ENCODE measurements at regions not wholly inside any gene's neighbourhood (a gene's known extent, or its start where the extent isn't known, plus 50 kb on each side); places are given as distances from the start of the nearest gene placed in this dataset.

DNA sequence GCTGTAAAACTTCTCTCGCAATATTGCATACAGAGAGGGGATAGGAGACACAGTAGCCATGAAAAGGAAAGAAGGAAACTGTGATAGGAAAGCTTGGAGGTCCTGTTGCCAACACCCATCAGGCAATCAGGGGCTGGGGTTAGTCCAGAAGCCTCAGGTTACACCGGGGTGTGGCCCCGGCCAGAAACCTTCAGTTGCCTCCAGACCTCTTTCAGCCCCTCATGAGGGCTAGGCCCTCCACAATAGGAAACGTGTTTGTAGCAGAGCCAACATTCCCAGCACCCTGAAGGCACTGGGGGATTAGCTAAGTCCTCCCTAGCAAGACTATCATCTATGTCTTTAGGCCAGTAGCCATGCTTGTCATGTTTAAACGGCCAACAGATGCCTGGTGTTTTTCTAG is 1048.0 kb upstream of the CNTN5 start:
- Histone ChIP-seq H3K9ac (replicated peaks; ENCODE audit: extremely low read depth, insufficient read depth, low read length) (no peak overlapping the region), H3K4me3 (replicated peaks in 1 of 3; ENCODE audit: insufficient read depth in 1 of 3, low read depth in 1 of 3, low read length in 3 of 3) (no peak overlapping the region), H3K27ac (ENCODE audit: insufficient read depth, low read depth, low read length) (no peak overlapping the region), H3K79me2 (ENCODE audit: control insufficient read depth, insufficient read depth, low read length) (no peaks in the 10 kb centered on the region), H3K4me1 (ENCODE audit: control insufficient read depth, extremely low read depth, insufficient read depth, low read length) (no peaks in the 10 kb centered on the region), H3K27me3 (ENCODE audit: control insufficient read depth in 2 of 2, insufficient read depth in 2 of 2, low read length in 2 of 2) (no peaks in the 10 kb centered on the region), H3K9me1 (replicated peaks; ENCODE audit: control insufficient read depth, extremely low read depth, insufficient read depth, low read length) (no peaks in the 10 kb centered on the region), H3K9me3 (replicated peaks; ENCODE audit: control insufficient read depth, insufficient read depth, low read length) (no peaks in the 10 kb centered on the region), H4K20me1 (replicated peaks; ENCODE audit: control insufficient read depth, extremely low read depth, insufficient read depth, low read length) (no peaks in the 10 kb centered on the region), H2AFZ (ENCODE audit: low read depth, low read length) (no peak overlapping the region), H3K4me2 (ENCODE audit: insufficient read depth, low read length) (no peak overlapping the region), H3K36me3 (ENCODE audit: control insufficient read depth in 2 of 2, extremely low read depth in 1 of 2, insufficient read depth in 2 of 2, low read length in 2 of 2) (no peaks in the 10 kb centered on the region)
- CTCF ChIA-PET, result no interaction called here
- FAIRE-seq (no peak), DNase-seq (ENCODE audit: low read depth, low spot score) (no peak)
- dilution Hi-C loops (cut with MboI; ENCODE audit: extremely low pct_ligation_motif_present, low sequenced_read_pairs) (no loop called here), intact Hi-C loops (cut with micrococcal nuclease) (no loop called here)
- POLR2A ChIA-PET, result no interaction called here
- TF ChIP-seq EZH2 (IDR thresholded peaks at IDR 0.05; ENCODE audit: borderline replicate concordance, low read depth, low read length, severe bottlenecking), result no peak
- no peak for TF ChIP-seq FOS (IDR thresholded peaks at IDR 0.05; ENCODE audit: borderline replicate concordance, insufficient read depth, low read length)
- TF ChIP-seq POLR2AphosphoS5 (IDR thresholded peaks at IDR 0.05; ENCODE audit: insufficient read depth, low read depth, low read length), result no peak
- TF ChIP-seq, protein P1, sequence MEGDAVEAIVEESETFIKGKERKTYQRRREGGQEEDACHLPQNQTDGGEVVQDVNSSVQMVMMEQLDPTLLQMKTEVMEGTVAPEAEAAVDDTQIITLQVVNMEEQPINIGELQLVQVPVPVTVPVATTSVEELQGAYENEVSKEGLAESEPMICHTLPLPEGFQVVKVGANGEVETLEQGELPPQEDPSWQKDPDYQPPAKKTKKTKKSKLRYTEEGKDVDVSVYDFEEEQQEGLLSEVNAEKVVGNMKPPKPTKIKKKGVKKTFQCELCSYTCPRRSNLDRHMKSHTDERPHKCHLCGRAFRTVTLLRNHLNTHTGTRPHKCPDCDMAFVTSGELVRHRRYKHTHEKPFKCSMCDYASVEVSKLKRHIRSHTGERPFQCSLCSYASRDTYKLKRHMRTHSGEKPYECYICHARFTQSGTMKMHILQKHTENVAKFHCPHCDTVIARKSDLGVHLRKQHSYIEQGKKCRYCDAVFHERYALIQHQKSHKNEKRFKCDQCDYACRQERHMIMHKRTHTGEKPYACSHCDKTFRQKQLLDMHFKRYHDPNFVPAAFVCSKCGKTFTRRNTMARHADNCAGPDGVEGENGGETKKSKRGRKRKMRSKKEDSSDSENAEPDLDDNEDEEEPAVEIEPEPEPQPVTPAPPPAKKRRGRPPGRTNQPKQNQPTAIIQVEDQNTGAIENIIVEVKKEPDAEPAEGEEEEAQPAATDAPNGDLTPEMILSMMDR (IDR thresholded peaks at IDR 0.05; ENCODE audit: extremely low read depth in 1 of 2, insufficient read depth in 1 of 2, low read depth in 1 of 2, low read length in 2 of 2), result no peak
- TF ChIP-seq JUN (IDR thresholded peaks at IDR 0.05; ENCODE audit: borderline replicate concordance, insufficient read depth, insufficient read length, low read depth), result no peak
- no peak for TF ChIP-seq MYC (IDR thresholded peaks at IDR 0.05; ENCODE audit: low read depth, low read length)
- TF ChIP-seq, protein P2, sequence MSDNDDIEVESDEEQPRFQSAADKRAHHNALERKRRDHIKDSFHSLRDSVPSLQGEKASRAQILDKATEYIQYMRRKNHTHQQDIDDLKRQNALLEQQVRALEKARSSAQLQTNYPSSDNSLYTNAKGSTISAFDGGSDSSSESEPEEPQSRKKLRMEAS (IDR thresholded peaks at IDR 0.05; ENCODE audit: insufficient read depth, insufficient read length), result no peak
- TF ChIP-seq POLR2A (IDR thresholded peaks at IDR 0.05; ENCODE audit: low read depth, low read length), result no peak
- TF ChIP-seq GATA2 (IDR thresholded peaks at IDR 0.05; ENCODE audit: insufficient read depth, insufficient read length, low read depth, low read length), result no peak
- no TSS peak for BruUV-seq (replicated peaks)

Measured in endothelial cell of umbilical vein (primary cell).